ENCODE measurements at regions not wholly inside any gene's neighbourhood (a gene's known extent, or its start where the extent isn't known, plus 50 kb on each side); places are given as distances from the start of the nearest gene placed in this dataset.
"Not testable (repeated sequence)": the region's sequence is repeated elsewhere in the genome, so short reads cannot be mapped to it uniquely, and the experiment has no call there.

DNA sequence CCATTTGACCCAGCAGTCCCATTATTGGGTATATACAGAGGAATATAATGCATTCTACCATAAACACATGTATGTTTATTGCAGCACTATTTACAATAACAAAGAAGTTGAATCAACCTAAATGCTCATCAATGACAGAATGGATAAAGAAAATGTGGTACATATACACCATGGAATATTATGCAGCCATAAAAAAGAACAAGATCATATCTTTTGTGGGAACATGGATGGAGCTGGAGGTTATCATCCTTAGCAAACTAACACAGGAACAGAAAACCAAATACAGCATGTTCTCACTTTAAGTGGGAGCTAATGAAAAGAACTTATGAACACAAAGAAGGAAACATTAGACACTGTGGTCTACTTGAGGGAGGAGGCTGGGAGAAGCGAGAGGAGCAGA, 328.5 kb upstream of the SEMA3C start:
- TF ChIP-seq POLR2A, EP300, POLR2AphosphoS5 (IDR thresholded peaks at IDR 0.05): not testable (repeated sequence)
- TF ChIP-seq, protein P1, sequence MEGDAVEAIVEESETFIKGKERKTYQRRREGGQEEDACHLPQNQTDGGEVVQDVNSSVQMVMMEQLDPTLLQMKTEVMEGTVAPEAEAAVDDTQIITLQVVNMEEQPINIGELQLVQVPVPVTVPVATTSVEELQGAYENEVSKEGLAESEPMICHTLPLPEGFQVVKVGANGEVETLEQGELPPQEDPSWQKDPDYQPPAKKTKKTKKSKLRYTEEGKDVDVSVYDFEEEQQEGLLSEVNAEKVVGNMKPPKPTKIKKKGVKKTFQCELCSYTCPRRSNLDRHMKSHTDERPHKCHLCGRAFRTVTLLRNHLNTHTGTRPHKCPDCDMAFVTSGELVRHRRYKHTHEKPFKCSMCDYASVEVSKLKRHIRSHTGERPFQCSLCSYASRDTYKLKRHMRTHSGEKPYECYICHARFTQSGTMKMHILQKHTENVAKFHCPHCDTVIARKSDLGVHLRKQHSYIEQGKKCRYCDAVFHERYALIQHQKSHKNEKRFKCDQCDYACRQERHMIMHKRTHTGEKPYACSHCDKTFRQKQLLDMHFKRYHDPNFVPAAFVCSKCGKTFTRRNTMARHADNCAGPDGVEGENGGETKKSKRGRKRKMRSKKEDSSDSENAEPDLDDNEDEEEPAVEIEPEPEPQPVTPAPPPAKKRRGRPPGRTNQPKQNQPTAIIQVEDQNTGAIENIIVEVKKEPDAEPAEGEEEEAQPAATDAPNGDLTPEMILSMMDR (IDR thresholded peaks at IDR 0.05) = not testable (repeated sequence)
